ENCODE measurements at regions not wholly inside any gene's neighbourhood (a gene's known extent, or its start where the extent isn't known, plus 50 kb on each side); places are given as distances from the start of the nearest gene placed in this dataset.

- DNase-seq: no peak
Measured at GRCh38 chr6:170232186-170233002, 58.5 kb downstream of the DLL1 start.

DNA sequence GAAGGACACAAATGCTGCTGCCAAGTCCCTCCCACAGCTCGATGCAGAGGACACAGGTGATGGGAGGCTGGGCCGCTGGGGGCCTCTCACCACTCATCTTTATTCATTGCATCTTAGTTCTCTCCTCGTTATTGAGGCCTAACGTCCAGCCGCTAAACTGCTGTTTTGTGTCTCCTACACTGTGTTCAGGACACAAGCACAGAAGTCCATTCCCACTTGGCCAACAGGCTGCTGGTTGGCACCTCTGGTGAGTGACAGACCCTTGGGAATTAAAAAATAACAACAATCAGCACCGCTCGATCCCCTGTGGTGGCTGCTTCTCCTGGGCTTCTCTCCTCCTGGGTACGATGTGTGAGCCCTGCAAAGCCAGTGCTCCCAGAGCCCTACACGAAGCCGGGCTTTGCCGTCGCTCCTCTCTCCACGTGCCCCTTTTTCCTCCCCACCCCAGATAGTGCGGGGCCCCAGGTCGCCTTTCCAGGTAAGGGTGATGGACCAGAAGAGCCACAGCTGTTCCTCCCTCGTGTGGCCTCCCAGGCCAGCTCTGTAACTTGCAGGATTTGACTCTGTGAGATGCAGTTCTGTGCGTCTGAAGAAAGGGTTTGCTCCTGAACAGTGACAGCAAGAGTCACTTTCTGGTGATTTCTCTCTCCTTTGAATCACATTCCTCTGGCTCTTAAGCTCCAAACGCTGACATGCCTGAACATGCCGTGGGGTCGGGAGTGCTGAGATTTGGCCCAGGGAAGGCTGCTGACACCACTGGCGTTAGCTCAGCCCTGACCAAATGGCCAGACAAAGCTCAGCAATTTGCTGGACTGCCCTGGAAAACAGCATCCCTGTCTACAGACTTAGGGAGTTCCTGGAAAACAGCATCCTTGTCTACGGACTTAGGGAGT lies 59.3 kb downstream of the DLL1 start:
- DNase-seq: no peak

DNA sequence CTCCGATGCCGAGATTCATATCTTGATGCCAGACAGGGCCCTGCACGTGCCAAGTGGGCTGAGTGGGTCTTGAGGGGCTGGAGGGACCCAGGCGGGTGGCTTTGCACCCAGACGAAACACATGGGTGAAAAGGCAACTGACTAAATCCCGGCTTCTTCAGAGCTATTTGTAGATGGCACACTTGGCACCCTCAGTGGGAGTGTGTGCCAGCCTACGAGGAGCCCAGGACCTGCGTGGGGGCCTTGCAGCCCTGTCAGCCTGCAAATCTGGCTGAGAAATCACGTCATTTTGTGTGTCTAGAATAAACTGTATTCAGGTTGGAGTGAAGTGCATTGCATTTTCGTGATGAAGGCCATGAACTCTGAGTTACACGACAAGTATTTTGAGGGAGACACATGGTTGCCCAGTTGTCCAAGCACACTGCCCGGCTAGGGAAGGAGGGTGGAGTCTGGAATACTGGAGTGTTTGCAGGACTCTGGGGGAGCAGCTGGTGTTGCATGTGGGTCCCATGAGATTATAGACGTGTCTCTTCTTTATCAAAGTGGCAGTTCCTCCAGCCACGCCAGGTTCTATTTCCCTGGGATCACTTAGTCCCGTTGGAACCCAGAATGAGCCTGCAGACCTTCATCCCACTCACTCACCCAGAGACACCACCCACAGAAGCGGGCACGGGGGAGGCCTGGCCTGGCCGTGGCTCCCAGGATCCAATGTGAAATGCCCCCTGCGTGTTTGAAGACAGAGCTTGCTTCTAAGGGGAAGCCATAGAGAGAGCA lies 60.2 kb downstream of the DLL1 start:
- DNase-seq: no peak

GRCh38 chr6:170229851-170230519 lies 60.9 kb downstream of the DLL1 start:
- DNase-seq: no peak

GRCh38 chr6:170229396-170229795 lies 61.5 kb downstream of the DLL1 start:
- no peak for DNase-seq

DNA sequence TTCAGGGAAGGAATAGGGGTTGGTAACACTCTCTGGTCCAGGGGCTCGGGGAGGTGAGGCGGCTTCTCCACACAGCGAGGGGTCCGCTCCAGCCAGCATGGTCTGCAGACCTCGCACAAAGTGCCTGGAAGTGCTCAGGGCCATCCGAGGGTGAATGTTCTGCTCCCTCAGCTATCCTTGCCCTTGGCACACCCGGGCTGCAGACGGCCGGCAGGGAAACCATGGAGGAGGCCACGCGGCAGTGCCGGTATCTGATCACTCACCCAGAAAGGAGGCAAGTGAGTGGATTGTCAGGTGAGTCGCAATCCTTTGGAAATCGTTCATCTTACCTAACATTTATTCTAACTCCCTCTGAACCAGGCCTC lies 62.0 kb downstream of the DLL1 start:
- no peak for DNase-seq

GRCh38 chr6:170227996-170228945 lies 62.6 kb downstream of the DLL1 start:
- DNase-seq: no peak

DNA sequence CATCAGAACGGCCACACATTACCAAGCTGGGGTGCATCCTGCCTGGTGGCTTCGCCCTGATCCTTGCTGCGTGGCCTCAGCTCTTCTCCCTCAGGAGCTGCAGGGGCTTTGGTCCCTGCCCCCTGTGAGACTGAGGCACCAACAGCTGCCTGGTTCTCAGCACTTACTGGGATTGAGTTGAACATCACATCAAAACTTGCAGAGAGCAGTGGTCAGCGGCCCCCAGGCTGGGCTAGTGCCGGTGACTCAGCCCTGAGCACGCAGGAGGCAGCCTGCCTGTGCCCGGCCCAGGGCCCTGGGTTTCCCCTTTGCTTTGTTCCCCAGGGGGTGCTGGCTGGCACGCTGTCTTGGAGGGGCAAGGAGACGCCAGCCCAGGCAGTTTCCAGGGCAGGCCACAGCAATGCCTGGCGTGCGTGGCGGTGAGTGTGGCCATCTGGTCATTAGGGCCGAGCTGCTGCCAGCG lies 63.3 kb downstream of the DLL1 start:
- DNase-seq: no peak

- DNase-seq: no peak
Measured at GRCh38 chr6:170226647-170227046, 64.2 kb downstream of the DLL1 start.

GRCh38 chr6:170225852-170226417 lies 64.9 kb downstream of the DLL1 start:
- DNase-seq: no peak

DNA sequence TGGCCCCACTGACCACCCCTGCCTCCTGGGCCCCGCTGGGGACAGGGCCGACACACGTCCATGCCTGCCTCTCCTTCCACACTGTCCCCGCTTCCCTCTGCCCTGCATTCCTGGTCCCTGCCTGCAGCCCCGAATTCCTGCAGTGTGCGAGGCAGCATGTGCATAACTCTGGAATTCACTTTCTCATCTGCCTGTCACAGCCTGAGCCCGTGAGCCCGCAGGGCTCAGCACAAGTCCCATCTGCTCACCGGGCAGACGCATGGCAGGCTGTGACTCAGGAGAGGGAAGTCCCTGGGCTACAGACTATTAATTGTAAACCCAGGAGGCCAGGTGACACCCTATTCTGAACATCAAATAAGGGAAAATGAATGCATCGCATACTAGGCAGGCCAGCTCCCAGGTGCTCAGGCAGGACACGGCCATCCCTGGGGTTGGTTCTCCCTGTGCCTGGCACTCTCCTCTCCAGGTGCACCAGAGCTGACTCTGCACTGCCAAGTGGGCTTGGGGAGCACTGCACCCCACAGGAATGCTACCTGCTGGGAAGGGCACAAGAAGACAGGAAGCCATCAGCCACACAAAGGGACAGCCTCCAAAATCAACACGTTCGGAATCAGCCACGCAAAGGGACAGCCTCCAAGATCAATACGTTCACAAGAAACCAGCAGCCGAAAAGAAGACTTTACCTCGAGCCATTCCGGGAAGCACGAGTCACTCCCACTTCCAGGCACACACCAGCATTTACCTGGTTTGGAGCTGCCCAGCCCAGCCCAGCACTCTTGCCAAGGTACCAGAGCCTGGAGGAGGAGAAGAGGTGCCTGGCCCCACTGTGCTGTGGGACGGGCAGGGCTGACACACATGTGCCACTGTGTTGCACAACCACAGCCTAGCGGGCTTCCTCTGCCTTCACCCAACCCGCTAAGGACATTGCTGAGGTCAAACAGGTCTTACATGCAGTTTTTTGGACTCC lies 65.9 kb downstream of the DLL1 start:
- DNase-seq: no peak

GRCh38 chr6:170223718-170224693 lies 66.9 kb downstream of the DLL1 start:
- no peak for DNase-seq

DNA sequence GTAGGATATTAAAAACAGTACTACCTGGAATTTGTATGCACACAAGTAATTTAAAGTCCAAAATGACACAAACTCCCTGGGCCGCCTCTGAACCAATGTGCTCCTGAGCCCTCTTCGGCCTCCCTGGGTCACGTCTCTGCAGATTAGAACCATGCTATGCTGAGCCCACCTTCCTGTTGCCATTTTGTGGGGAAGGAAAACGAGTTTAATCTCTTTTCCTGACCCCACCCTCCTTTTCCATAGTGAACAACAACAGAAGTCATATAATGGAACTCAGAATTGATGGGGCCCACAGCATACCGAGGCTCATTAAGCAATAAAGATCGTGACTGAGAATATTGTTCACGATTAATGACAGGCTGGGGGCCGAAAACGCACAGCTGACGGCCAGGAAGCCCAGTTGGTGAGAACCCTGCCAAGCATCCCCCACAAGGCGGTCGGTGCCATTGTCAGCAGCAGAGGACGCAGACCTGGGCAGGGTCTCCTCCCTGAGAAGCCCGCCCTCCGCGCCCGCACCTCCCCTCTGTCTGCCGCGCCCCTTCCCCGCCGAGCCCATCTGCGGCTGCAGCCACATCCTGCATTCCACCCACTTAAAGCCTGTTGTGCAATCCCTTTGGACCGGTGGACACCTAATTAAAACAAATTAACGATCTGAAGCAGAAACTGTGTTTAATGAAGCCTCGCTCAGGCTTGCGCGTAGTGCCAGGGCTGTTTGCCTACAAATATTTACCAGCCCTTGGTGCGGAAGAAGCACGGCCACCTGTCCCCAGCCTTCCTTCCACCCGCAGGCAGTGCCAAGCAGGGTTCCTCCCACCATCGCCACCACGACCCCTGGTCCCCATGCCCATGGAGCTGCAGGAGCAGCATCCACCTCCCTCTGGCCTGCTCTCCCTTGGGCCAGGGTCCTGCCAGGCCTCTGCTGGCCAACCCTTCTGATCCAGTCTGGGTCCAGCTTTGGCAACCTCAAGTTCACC lies 68.1 kb downstream of the DLL1 start:
- no peak for DNase-seq

GRCh38 chr6:170221753-170222400 lies 69.0 kb downstream of the DLL1 start:
- DNase-seq: no peak

DNA sequence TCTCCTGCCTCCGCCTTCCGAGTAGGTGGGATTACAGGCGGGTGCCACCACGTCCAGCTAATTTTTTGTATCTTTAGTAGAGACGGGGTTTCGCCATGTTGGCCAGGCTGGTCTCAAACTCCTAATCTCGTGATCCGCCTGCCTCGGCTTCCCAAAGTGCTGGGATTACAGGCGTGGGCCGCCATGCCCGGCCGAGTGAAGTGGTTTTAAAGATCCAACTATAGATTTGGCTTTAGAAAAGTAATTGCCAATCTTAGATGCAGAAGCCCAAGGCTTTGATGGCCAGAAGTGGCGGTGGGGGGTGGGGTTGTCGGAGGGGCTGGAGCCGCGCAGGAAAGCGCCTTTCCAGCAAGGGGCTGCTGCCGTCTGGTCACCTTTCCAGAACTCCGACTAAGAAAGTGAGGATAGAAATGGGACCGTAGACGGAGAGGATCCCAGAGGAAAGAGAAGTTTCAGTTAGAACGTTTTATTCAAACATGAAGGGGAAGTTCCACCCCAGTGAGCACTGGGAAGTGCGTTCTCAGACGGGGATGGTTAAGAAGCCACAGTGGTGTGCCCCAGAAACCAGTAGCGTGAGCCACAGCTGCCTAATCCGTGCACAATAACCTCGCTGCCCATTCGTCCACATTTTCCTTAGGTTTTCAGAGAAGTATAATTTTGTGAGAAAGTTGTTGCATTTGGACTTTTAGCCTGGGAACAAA lies 69.7 kb downstream of the DLL1 start:
- DNase-seq: no peak

All from renal pelvis (tissue), 1 donor.